MCF 10A (cell line): ENCODE measurements at regions not wholly inside any gene's neighbourhood (a gene's known extent, or its start where the extent isn't known, plus 50 kb on each side); places are given as distances from the start of the nearest gene placed in this dataset.

Source experiments
- BruUV-seq: library from RNA; stranded (reverse); fragments of 400-500 nt; replicated peaks from 2 replicates; lab custom pipeline; 2021; lab: Mats Ljungman, UMichigan
- CTCF ChIA-PET: fragments of 300-600 bp; sonication (Branson Sonifier 250); formaldehyde crosslinking; extraction: SDS; loops from one replicate; lab custom pipeline; 2021; ENCODE audit warnings: antibody characterized with exemption, inconsistent platforms; lab: Yijun Ruan, JAX
- POLR2A ChIA-PET: fragments of 300-600, 350-650 bp; sonication (Branson Sonifier 250); formaldehyde crosslinking; extraction: SDS; loops from one replicate; lab custom pipeline; 2020; ENCODE audit warnings: antibody characterized with exemption, inconsistent platforms; lab: Yijun Ruan, JAX
- DNase-seq: peaks from one replicate; pipeline ENCODE4 v3.0.0-alpha.2; 2018; ENCODE audit not compliant: unreplicated experiment
- H3K27ac Mint-ChIP-seq: one replicate; pipeline ENCODE4 v1.8.0; 2022; ENCODE audit warnings: mild to moderate bottlenecking, low read depth, mixed read lengths; ENCODE audit not compliant: unreplicated experiment
- H3K27me3 Mint-ChIP-seq: one replicate; pipeline ENCODE4 v1.8.0; 2022; ENCODE audit warnings: mixed read lengths; ENCODE audit not compliant: insufficient read depth, unreplicated experiment
- H3K36me3 Mint-ChIP-seq: one replicate; pipeline ENCODE4 v1.8.0; 2022; ENCODE audit warnings: mild to moderate bottlenecking, moderate library complexity, mixed read lengths; ENCODE audit not compliant: insufficient read depth, unreplicated experiment
- H3K4me1 Mint-ChIP-seq: one replicate; pipeline ENCODE4 v1.8.0; 2022; ENCODE audit warnings: mixed read lengths; ENCODE audit not compliant: insufficient read depth, unreplicated experiment
- H3K4me3 Mint-ChIP-seq: one replicate; pipeline ENCODE4 v1.8.0; 2022; ENCODE audit warnings: mild to moderate bottlenecking, moderate library complexity, mixed read lengths; ENCODE audit not compliant: unreplicated experiment
- H3K9me3 Mint-ChIP-seq: one replicate; pipeline ENCODE4 v1.8.0; 2022; ENCODE audit warnings: mixed read lengths; ENCODE audit not compliant: unreplicated experiment
- intact Hi-C: fragments of 100-400 bp; cut with micrococcal nuclease; formaldehyde crosslinking; loops from 2 replicates; pipeline ENCODE4 v1.14.1; 2022
- TF ChIP-seq, protein P1 (sequence below): fragments of 200-600 bp; IDR thresholded peaks from one replicate; pipeline ENCODE4 v1.8.0; 2022; ENCODE audit warnings: antibody characterized with exemption, mild to moderate bottlenecking; ENCODE audit not compliant: unreplicated experiment

DNA sequence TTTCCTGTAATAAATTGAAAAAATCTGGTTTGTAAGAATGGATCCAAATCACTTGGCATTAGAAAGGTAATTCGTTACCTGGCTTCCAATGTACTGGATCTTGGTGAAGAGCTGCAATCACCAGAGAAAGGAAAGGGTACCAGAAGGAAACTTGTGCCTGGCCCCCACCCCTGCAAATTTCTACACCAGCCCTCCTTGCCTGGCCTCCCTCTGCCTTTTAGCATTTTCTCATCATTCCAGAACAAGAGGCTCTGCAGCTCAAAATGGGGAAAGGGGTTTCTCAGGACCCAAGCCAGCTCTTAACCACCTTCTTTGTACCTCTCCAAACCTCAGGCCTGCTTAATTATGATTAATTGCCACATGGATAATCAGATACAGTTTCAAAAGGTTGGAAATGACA is 612.8 kb upstream of the MGMT start:
- Mint-ChIP-seq H3K4me3 (no peak overlapping the region), H3K9me3 (no peaks in the 10 kb centered on the region), H3K4me1 (peaks cover 6% of the 10 kb centered on the region), H3K27ac (no peak overlapping the region), H3K27me3 (no peaks in the 10 kb centered on the region), H3K36me3 (no peaks in the 10 kb centered on the region)
- DNase-seq = no peak
- ChIA-PET CTCF (interaction anchor here (0.5 to 0.6 kb wide), 2 partner anchors 464 to 892 kb away, joined by 3 to 6 read pairs; no protein-coding TSS in a partner anchor), POLR2A (no interaction called here)
- intact Hi-C loops = no loop called here
- TF ChIP-seq, protein P1, sequence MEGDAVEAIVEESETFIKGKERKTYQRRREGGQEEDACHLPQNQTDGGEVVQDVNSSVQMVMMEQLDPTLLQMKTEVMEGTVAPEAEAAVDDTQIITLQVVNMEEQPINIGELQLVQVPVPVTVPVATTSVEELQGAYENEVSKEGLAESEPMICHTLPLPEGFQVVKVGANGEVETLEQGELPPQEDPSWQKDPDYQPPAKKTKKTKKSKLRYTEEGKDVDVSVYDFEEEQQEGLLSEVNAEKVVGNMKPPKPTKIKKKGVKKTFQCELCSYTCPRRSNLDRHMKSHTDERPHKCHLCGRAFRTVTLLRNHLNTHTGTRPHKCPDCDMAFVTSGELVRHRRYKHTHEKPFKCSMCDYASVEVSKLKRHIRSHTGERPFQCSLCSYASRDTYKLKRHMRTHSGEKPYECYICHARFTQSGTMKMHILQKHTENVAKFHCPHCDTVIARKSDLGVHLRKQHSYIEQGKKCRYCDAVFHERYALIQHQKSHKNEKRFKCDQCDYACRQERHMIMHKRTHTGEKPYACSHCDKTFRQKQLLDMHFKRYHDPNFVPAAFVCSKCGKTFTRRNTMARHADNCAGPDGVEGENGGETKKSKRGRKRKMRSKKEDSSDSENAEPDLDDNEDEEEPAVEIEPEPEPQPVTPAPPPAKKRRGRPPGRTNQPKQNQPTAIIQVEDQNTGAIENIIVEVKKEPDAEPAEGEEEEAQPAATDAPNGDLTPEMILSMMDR = no peak
- BruUV-seq = no TSS peak

DNA sequence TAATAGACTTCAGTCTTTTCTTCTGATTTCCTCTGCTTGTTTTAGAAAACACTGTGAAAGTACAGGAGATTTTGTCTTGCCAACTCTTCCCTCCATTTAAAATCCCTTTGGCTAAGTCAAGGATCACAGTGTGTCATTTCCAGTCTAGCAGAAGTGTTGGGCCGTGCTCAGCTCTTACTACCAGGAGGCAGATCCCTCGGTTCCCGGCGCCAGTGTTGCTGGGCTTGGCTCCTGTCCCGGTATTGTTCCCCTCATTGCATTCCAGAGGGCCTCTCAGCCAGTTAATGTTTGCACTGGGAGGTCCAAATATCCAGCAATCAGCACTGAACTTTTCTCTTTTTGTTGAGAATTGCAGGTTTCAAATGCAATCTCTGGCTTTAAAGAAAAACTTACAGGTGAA is 612.1 kb upstream of the MGMT start:
- no TSS peak for BruUV-seq
- no peaks in the 10 kb centered on the region for H3K27me3 Mint-ChIP-seq
- H3K27ac Mint-ChIP-seq = no peak overlapping the region
- intact Hi-C loops = loop anchor here (5.0 kb wide), 1 partner anchor 593 kb away; no protein-coding TSS in a partner anchor
- peak; percentile 55 for DNase-seq
- no peaks in the 10 kb centered on the region for H3K36me3 Mint-ChIP-seq
- no peaks in the 10 kb centered on the region for H3K9me3 Mint-ChIP-seq
- TF ChIP-seq, protein P1 = no peak
- H3K4me3 Mint-ChIP-seq = no peak overlapping the region
- peaks cover 6% of the 10 kb centered on the region for H3K4me1 Mint-ChIP-seq
- ChIA-PET CTCF (no interaction called here), POLR2A (no interaction called here)

DNA sequence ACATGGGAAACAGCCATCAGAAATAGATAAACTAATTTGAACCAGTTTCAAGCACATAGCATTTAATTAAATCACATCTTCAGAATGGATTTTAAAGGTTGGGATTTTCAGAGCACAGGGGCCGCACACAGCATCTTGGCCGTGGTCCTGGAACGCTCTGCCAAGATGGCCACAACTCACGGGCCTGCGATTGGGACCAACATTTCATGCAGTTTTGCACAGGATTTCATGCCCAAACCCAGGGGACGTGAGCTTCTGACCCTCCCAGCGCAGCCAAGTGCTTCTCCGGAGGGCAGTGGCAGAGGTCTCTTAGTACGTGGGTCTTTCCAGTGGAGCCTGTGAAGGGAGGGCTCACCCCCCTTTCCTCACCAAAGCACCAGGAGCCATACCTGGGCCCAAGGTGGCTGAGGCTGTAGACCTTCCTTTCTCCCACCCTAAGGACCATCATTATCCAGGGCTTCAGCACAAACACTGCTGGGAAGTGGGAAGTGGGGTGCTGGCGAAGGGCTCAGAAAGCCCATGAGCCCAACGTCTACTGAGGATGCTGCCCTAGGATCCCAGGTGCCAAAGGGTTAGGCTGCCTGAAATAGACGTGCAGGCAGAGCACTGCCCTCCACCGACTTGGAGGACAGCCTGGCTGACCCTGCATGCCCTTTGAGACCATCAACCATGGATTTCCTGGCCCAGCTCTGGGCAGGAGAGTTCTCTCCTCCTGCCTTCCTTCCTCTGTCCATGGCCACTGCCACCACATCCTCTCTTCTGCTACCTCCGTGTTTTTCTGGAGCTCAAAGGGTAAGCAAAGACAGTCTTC is 611.2 kb upstream of the MGMT start:
- CTCF ChIA-PET = interaction anchor here (0.7 to 1.1 kb wide), 3 partner anchors 13 to 588 kb away, joined by 3 read pairs; no protein-coding TSS in a partner anchor
- Mint-ChIP-seq H3K36me3 (no peaks in the 10 kb centered on the region), H3K4me3 (no peak overlapping the region), H3K27me3 (no peaks in the 10 kb centered on the region), H3K4me1 (peaks cover 6% of the 10 kb centered on the region), H3K9me3 (no peaks in the 10 kb centered on the region), H3K27ac (no peak overlapping the region)
- no TSS peak for BruUV-seq
- POLR2A ChIA-PET = no interaction called here
- DNase-seq = no peak
- intact Hi-C loops = loop anchor here (5.0 kb wide), 1 partner anchor 594 kb away; no protein-coding TSS in a partner anchor
- TF ChIP-seq, protein P1 = no peak

DNA sequence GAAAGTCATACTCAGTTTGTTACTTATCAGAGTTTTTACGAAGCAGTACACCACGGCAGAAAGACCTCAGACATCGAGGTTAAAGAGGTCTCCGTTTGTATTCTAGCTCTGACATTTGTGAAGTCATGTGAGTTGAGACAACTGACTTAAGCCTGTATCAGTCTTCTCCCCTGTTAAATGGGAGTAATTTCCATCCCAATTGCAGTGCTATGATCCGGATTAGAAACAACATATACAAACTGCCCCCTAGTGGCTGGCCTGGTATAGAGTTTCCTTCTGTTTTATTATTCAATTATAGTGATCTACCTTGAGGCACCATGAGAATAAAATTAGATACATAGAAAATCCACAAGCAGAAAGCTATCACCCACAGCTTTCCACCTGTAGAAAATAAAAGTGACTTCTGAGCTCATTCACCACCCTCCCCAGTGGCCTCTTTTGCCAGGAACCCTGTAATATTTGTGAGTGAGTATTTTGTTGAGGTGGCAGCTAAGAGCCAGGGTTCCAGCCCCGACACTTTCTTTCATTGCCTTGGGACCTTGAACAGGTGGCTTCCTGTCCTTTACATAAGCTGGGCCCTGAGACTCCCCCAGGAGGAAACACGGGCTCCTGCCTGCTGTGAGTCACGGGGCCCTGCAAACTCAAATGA is 607.2 kb upstream of the MGMT start:
- Mint-ChIP-seq H3K9me3 (no peaks in the 10 kb centered on the region), H3K4me1 (peaks cover 3% of the 10 kb centered on the region), H3K27ac (no peak overlapping the region), H3K4me3 (no peak overlapping the region), H3K36me3 (no peaks in the 10 kb centered on the region), H3K27me3 (no peaks in the 10 kb centered on the region)
- DNase-seq = peak; percentile 63
- intact Hi-C loops = loop anchor here (5.0 kb wide), 1 partner anchor 598 kb away; no protein-coding TSS in a partner anchor
- no TSS peak for BruUV-seq
- ChIA-PET POLR2A (no interaction called here), CTCF (interaction anchor here (0.6 to 2.9 kb wide), 20 partner anchors 9 to 1057 kb away, joined by 3 to 18 read pairs (median 4); no protein-coding TSS in a partner anchor)
- TF ChIP-seq, protein P1 = peak; percentile 40
